ENCODE measurements at regions not wholly inside any gene's neighbourhood (a gene's known extent, or its start where the extent isn't known, plus 50 kb on each side); places are given as distances from the start of the nearest gene placed in this dataset.

DNA sequence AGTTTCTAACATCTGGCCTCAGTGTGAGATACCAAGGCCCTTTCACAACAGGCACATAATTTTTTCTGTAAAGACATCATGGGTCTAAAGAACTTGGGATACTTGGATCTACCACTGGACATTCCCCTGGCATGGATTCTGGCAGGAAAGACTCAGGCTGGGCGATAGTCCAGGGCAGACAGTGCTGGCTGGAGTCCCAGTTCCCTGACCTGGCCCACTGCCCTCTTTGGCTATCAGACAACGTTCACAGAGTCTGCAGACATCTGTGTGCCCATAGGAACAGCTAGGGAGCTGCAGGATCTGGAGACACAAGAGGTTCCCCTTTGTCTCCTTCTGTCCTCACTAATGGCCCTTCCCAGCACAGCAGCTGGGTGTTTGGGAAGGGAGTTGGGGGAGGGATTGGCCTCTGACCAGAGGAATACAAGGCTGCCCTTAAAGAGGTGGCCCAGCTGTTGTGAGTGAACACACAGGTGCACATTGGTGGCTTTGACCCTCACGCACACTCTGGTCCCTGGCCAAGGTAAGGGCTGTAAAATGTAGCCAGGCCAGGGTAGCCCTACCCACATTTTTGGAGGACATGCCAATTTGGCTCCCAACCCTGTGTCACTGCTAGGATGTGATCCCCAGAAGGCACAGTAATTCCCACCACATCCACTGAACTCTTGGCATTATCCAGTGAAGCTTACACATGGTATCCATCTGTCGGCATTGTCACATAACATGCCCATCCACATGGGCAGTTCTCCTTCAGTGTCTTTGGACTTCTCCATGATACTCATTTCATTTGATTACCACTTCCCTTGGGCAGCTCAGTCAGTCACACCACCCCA, 72.3 kb downstream of the SOX3 start:
- no peak for TF ChIP-seq EZH2phosphoT487 (IDR thresholded peaks at IDR 0.05; ENCODE audit: unreplicated experiment)
- no peak for TF ChIP-seq ZNF114 (CRISPR knock-in tag; IDR thresholded peaks at IDR 0.05)
- TF ChIP-seq, protein P1, sequence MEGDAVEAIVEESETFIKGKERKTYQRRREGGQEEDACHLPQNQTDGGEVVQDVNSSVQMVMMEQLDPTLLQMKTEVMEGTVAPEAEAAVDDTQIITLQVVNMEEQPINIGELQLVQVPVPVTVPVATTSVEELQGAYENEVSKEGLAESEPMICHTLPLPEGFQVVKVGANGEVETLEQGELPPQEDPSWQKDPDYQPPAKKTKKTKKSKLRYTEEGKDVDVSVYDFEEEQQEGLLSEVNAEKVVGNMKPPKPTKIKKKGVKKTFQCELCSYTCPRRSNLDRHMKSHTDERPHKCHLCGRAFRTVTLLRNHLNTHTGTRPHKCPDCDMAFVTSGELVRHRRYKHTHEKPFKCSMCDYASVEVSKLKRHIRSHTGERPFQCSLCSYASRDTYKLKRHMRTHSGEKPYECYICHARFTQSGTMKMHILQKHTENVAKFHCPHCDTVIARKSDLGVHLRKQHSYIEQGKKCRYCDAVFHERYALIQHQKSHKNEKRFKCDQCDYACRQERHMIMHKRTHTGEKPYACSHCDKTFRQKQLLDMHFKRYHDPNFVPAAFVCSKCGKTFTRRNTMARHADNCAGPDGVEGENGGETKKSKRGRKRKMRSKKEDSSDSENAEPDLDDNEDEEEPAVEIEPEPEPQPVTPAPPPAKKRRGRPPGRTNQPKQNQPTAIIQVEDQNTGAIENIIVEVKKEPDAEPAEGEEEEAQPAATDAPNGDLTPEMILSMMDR (conservative IDR thresholded peaks at IDR 0.05; ENCODE audit: low read depth in 2 of 2): no peak
- TF ChIP-seq, protein P2, sequence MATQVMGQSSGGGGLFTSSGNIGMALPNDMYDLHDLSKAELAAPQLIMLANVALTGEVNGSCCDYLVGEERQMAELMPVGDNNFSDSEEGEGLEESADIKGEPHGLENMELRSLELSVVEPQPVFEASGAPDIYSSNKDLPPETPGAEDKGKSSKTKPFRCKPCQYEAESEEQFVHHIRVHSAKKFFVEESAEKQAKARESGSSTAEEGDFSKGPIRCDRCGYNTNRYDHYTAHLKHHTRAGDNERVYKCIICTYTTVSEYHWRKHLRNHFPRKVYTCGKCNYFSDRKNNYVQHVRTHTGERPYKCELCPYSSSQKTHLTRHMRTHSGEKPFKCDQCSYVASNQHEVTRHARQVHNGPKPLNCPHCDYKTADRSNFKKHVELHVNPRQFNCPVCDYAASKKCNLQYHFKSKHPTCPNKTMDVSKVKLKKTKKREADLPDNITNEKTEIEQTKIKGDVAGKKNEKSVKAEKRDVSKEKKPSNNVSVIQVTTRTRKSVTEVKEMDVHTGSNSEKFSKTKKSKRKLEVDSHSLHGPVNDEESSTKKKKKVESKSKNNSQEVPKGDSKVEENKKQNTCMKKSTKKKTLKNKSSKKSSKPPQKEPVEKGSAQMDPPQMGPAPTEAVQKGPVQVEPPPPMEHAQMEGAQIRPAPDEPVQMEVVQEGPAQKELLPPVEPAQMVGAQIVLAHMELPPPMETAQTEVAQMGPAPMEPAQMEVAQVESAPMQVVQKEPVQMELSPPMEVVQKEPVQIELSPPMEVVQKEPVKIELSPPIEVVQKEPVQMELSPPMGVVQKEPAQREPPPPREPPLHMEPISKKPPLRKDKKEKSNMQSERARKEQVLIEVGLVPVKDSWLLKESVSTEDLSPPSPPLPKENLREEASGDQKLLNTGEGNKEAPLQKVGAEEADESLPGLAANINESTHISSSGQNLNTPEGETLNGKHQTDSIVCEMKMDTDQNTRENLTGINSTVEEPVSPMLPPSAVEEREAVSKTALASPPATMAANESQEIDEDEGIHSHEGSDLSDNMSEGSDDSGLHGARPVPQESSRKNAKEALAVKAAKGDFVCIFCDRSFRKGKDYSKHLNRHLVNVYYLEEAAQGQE (IDR thresholded peaks at IDR 0.05; ENCODE audit: unreplicated experiment): no peak
- no peak for TF ChIP-seq POLR2AphosphoS5 (IDR thresholded peaks at IDR 0.05; ENCODE audit: low read depth)
- no peak for TF ChIP-seq EZH2 (IDR thresholded peaks at IDR 0.05; ENCODE audit: low read depth, unreplicated experiment)
- no peak for TF ChIP-seq JUNB (IDR thresholded peaks at IDR 0.05; ENCODE audit: unreplicated experiment)
- no peak for TF ChIP-seq STAT1 (IDR thresholded peaks at IDR 0.05; ENCODE audit: unreplicated experiment)
- TF ChIP-seq, protein P3, sequence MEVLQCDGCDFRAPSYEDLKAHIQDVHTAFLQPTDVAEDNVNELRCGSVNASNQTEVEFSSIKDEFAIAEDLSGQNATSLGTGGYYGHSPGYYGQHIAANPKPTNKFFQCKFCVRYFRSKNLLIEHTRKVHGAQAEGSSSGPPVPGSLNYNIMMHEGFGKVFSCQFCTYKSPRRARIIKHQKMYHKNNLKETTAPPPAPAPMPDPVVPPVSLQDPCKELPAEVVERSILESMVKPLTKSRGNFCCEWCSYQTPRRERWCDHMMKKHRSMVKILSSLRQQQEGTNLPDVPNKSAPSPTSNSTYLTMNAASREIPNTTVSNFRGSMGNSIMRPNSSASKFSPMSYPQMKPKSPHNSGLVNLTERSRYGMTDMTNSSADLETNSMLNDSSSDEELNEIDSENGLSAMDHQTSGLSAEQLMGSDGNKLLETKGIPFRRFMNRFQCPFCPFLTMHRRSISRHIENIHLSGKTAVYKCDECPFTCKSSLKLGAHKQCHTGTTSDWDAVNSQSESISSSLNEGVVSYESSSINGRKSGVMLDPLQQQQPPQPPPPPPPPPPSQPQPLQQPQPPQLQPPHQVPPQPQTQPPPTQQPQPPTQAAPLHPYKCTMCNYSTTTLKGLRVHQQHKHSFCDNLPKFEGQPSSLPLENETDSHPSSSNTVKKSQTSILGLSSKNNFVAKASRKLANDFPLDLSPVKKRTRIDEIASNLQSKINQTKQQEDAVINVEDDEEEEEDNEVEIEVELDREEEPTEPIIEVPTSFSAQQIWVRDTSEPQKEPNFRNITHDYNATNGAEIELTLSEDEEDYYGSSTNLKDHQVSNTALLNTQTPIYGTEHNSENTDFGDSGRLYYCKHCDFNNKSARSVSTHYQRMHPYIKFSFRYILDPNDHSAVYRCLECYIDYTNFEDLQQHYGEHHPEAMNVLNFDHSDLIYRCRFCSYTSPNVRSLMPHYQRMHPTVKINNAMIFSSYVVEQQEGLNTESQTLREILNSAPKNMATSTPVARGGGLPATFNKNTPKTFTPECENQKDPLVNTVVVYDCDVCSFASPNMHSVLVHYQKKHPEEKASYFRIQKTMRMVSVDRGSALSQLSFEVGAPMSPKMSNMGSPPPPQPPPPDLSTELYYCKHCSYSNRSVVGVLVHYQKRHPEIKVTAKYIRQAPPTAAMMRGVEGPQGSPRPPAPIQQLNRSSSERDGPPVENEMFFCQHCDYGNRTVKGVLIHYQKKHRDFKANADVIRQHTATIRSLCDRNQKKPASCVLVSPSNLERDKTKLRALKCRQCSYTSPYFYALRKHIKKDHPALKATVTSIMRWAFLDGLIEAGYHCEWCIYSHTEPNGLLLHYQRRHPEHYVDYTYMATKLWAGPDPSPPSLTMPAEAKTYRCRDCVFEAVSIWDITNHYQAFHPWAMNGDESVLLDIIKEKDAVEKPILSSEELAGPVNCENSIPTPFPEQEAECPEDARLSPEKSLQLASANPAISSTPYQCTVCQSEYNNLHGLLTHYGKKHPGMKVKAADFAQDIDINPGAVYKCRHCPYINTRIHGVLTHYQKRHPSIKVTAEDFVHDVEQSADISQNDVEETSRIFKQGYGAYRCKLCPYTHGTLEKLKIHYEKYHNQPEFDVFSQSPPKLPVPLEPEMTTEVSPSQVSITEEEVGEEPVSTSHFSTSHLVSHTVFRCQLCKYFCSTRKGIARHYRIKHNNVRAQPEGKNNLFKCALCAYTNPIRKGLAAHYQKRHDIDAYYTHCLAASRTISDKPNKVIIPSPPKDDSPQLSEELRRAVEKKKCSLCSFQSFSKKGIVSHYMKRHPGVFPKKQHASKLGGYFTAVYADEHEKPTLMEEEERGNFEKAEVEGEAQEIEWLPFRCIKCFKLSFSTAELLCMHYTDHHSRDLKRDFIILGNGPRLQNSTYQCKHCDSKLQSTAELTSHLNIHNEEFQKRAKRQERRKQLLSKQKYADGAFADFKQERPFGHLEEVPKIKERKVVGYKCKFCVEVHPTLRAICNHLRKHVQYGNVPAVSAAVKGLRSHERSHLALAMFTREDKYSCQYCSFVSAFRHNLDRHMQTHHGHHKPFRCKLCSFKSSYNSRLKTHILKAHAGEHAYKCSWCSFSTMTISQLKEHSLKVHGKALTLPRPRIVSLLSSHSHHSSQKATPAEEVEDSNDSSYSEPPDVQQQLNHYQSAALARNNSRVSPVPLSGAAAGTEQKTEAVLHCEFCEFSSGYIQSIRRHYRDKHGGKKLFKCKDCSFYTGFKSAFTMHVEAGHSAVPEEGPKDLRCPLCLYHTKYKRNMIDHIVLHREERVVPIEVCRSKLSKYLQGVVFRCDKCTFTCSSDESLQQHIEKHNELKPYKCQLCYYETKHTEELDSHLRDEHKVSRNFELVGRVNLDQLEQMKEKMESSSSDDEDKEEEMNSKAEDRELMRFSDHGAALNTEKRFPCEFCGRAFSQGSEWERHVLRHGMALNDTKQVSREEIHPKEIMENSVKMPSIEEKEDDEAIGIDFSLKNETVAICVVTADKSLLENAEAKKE (CRISPR knock-in tag; IDR thresholded peaks at IDR 0.05): no peak

Data from GM23338 (cell line).